CD4-positive, alpha-beta T cell (primary cell): ENCODE measurements at regions not wholly inside any gene's neighbourhood (a gene's known extent, or its start where the extent isn't known, plus 50 kb on each side); places are given as distances from the start of the nearest gene placed in this dataset.

Experiments
- ATAC-seq: fragments of 200-7000 bp; cut with Tn5 transposase; one replicate; pipeline ENCODE4 v1.10.0; 2022; ENCODE audit warnings: mild to moderate bottlenecking; ENCODE audit not compliant: poor library complexity
- CTCF ChIA-PET: fragments of 350-600 bp; sonication (Branson Sonifier 250); formaldehyde crosslinking; loops from one replicate; lab custom pipeline; 2021; ENCODE audit warnings: antibody characterized with exemption, inconsistent platforms; lab: Charles Lee
- POLR2A ChIA-PET: fragments of 350-600 bp; sonication (Branson Sonifier 250); formaldehyde crosslinking; loops from one replicate; lab custom pipeline; 2021; ENCODE audit warnings: antibody characterized with exemption, inconsistent platforms; lab: Charles Lee
- DNase-seq, 14 experiments: peaks; one replicate each; pipeline ENCODE4 v3.0.0-alpha.2; 2013 to 2020; ENCODE audit warnings: mixed read lengths in 2 of 14
- H3K27ac ChIP-seq, 2 donors: one replicate each; pipeline versions ENCODE4 v1.5.1 to v1.7.0; 2013; ENCODE audit warnings: low read length in 2 of 2, low read depth in 1 of 2, mild to moderate bottlenecking in 1 of 2
- H3K27me3 ChIP-seq, 2 experiments: 1 replicate in 1 of 2; 2 replicates in 1 of 2; pipeline versions ENCODE4 v1.6.1 to v1.7.0; 2013; ENCODE audit warnings: low read length in 2 of 2, control low read depth in 1 of 2, mild to moderate bottlenecking in 1 of 2, moderate library complexity in 1 of 2; ENCODE audit not compliant: insufficient read depth in 2 of 2, control insufficient read depth in 1 of 2
- H3K36me3 ChIP-seq: one replicate; pipeline ENCODE4 v1.6.1; 2013; ENCODE audit warnings: low read length, control low read depth; ENCODE audit not compliant: insufficient read depth
- H3K4me1 ChIP-seq: one replicate; pipeline ENCODE4 v1.6.1; 2013; ENCODE audit warnings: low read length, control low read depth; ENCODE audit not compliant: insufficient read depth
- H3K4me3 ChIP-seq: one replicate; pipeline ENCODE4 v1.5.1; 2013; ENCODE audit warnings: mild to moderate bottlenecking, low read length, moderate library complexity
- H3K9me3 ChIP-seq, 2 experiments: 1 replicate in 1 of 2; 2 replicates in 1 of 2; pipeline versions ENCODE4 v1.6.1 to v1.7.0; 2013; ENCODE audit warnings: low read length in 2 of 2, mild to moderate bottlenecking in 2 of 2, control low read depth in 1 of 2, moderate library complexity in 1 of 2; ENCODE audit not compliant: control insufficient read depth in 1 of 2, insufficient read depth in 1 of 2
- H3K27ac Mint-ChIP-seq: one replicate; pipeline ENCODE4 v1.8.0; 2020; ENCODE audit warnings: mixed read lengths
- H3K27me3 Mint-ChIP-seq: one replicate; pipeline ENCODE4 v1.8.0; 2021; ENCODE audit warnings: mixed read lengths
- H3K36me3 Mint-ChIP-seq: one replicate; pipeline ENCODE4 v1.8.0; 2021; ENCODE audit warnings: low read depth, mixed read lengths
- H3K4me1 Mint-ChIP-seq: one replicate; pipeline ENCODE4 v1.8.0; 2021; ENCODE audit warnings: low read depth, mixed read lengths
- H3K4me3 Mint-ChIP-seq: one replicate; pipeline ENCODE4 v1.8.0; 2020; ENCODE audit warnings: mild to moderate bottlenecking, mixed read lengths
- H3K9me3 Mint-ChIP-seq: one replicate; pipeline ENCODE4 v1.8.0; 2020; ENCODE audit warnings: mixed read lengths
- CTCF ChIP-seq: fragments of 200-600 bp; IDR thresholded peaks from one replicate; pipeline ENCODE4 v1.8.0; 2022; ENCODE audit warnings: antibody characterized with exemption, mild to moderate bottlenecking
- intact Hi-C, 2 experiments: fragments of 100-400 bp; cut with DNase I in 1 of 2; cut with micrococcal nuclease in 1 of 2; formaldehyde crosslinking; loops; one replicate each; pipeline versions ENCODE4 v1.15.1 to v1.9.0; 2023 to 2025; cut with DNase I, micrococcal nuclease

DNA sequence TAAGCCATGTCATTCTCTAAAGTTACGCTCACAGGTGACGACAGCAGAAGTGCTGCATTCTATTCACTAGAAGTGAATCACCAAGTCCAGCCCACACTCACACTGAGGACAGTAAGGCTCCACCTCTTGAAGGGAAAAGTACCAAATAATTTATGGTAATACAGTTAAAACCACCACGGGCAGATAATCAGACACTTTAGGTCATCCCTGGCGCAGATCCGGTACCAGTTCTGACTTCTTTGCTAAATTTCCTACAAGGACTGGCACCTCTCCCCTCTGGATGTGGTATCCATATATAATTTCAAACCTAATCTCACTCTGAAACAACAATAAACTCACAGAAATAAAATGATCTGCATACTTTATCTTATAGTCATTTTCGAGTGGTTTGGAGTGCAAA lies 954.7 kb upstream of the GHITM start:
- Mint-ChIP-seq H3K4me3 (no peak overlapping the region), H3K27ac (no peak overlapping the region), H3K9me3 (no peaks in the 10 kb centered on the region), H3K36me3 (no peaks in the 10 kb centered on the region), H3K4me1 (no peaks in the 10 kb centered on the region), H3K27me3 (no peaks in the 10 kb centered on the region)
- no peak for TF ChIP-seq CTCF
- no peaks in the 10 kb centered on the region for H3K27me3 ChIP-seq
- H3K36me3 ChIP-seq = no peaks in the 10 kb centered on the region
- ChIA-PET POLR2A (no interaction called here), CTCF (no interaction called here)
- no peaks in the 10 kb centered on the region for H3K4me1 ChIP-seq
- DNase-seq (no peak), ATAC-seq (no peak)
- peaks cover 0 to 4% of the 10 kb centered on the region in 2 experiments for H3K9me3 ChIP-seq
- H3K4me3 ChIP-seq = no peak overlapping the region
- H3K27ac ChIP-seq = no peak overlapping the region
- intact Hi-C loops = no loop called here

DNA sequence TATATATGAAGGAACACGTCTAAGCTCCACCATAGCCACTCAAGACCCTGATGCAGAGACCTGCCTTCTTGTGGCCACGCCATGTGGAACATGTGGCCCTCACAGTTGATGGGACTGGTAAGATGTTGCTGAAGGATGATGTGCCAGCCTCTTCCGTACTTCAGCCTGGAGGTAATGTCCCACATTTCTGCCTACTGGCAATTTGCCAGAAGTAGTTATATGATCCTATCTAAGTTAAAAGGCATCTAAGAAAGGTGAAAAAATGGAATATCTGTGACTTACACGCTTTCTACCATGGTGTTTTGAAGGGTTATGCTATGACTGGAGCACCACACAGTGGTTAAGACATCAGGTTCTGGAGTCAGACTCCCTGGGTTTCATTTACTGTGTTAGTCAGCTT lies 948.7 kb upstream of the GHITM start:
- ATAC-seq (no peak), DNase-seq (no peak)
- no peaks in the 10 kb centered on the region for H3K4me1 ChIP-seq
- H3K9me3 ChIP-seq = peaks cover 0 to 2% of the 10 kb centered on the region in 2 experiments
- no peaks in the 10 kb centered on the region for H3K4me1 Mint-ChIP-seq
- H3K36me3 Mint-ChIP-seq = no peaks in the 10 kb centered on the region
- H3K4me3 Mint-ChIP-seq = no peak overlapping the region
- ChIA-PET POLR2A (no interaction called here), CTCF (no interaction called here)
- no peaks in the 10 kb centered on the region for H3K36me3 ChIP-seq
- H3K27ac ChIP-seq = no peak overlapping the region
- no peaks in the 10 kb centered on the region for H3K27me3 ChIP-seq
- no peak overlapping the region for H3K4me3 ChIP-seq
- TF ChIP-seq CTCF = no peak
- intact Hi-C loops = no loop called here
- no peaks in the 10 kb centered on the region for H3K27me3 Mint-ChIP-seq
- no peak overlapping the region for H3K27ac Mint-ChIP-seq
- H3K9me3 Mint-ChIP-seq = peaks cover 3% of the 10 kb centered on the region

- intact Hi-C loops = no loop called here
- H3K4me1 ChIP-seq = no peaks in the 10 kb centered on the region
- DNase-seq = no peak
- no peak overlapping the region for H3K4me3 ChIP-seq
- Mint-ChIP-seq H3K4me3 (no peak overlapping the region), H3K9me3 (peaks cover 3% of the 10 kb centered on the region), H3K27me3 (no peaks in the 10 kb centered on the region), H3K4me1 (no peaks in the 10 kb centered on the region), H3K36me3 (no peaks in the 10 kb centered on the region), H3K27ac (no peak overlapping the region)
- no peak overlapping the region for H3K27ac ChIP-seq
- no peak for ATAC-seq
- CTCF ChIA-PET = no interaction called here
- POLR2A ChIA-PET = no interaction called here
- H3K9me3 ChIP-seq = peaks cover 0 to 4% of the 10 kb centered on the region in 2 experiments
- H3K27me3 ChIP-seq = no peaks in the 10 kb centered on the region
- no peaks in the 10 kb centered on the region for H3K36me3 ChIP-seq
- TF ChIP-seq CTCF = no peak
Measured at GRCh38 chr10:83193026-83193425, 946.3 kb upstream of the GHITM start.
